ENCODE measurements at regions not wholly inside any gene's neighbourhood (a gene's known extent, or its start where the extent isn't known, plus 50 kb on each side); places are given as distances from the start of the nearest gene placed in this dataset.

GRCh38 chr9:89893886-89894285 is 289.1 kb downstream of the GADD45G start:
- Histone ChIP-seq H3K79me2 (ENCODE audit: control insufficient read depth in 1 of 2, insufficient read depth in 2 of 2, low read length in 2 of 2) (no peaks in the 10 kb centered on the region), H3K23me2 (ENCODE audit: low read depth, low read length) (no peaks in the 10 kb centered on the region), H3K23ac (ENCODE audit: insufficient read length) (no peak overlapping the region), H2BK15ac (ENCODE audit: low read length) (no peak overlapping the region), H4K8ac (ENCODE audit: extremely low read depth, insufficient read depth, low read length) (no peak overlapping the region), H3K4ac (replicated peaks; ENCODE audit: insufficient read length, low read depth, low read length) (no peak overlapping the region), H2AFZ (ENCODE audit: low read length) (no peak overlapping the region), H2AK5ac (ENCODE audit: low read depth, low read length) (no peak overlapping the region), H3K79me1 (ENCODE audit: low read depth, low read length) (no peaks in the 10 kb centered on the region), H3K36me3 (ENCODE audit: control insufficient read depth in 2 of 4, insufficient read depth in 4 of 4, low read length in 3 of 4) (no peaks in the 10 kb centered on the region), H4K20me1 (replicated peaks in 1 of 2; ENCODE audit: control insufficient read depth in 1 of 2, insufficient read depth in 2 of 2, low read length in 2 of 2) (no peaks in the 10 kb centered on the region), H3K4me1 (replicated peaks in 1 of 4; ENCODE audit: control insufficient read depth in 3 of 4, insufficient read depth in 4 of 4, low read length in 3 of 4) (no peaks in the 10 kb centered on the region; a peak in 1 of 7 replicates), H2BK5ac (ENCODE audit: low read depth, low read length) (no peak overlapping the region), H3K4me3 (ENCODE audit: extremely low read depth in 1 of 4, insufficient read depth in 2 of 4, low read depth in 3 of 4, low read length in 4 of 4) (no peak overlapping the region), H3K18ac (ENCODE audit: extremely low read depth, low read length) (no peak overlapping the region), H3K14ac (ENCODE audit: insufficient read length) (no peak overlapping the region), H2BK12ac (ENCODE audit: low read depth, low read length) (no peak overlapping the region), H4K91ac (replicated peaks; ENCODE audit: insufficient read length, low read length) (no peak overlapping the region), H2BK120ac (replicated peaks; ENCODE audit: low read depth, low read length) (no peak overlapping the region), H3K4me2 (ENCODE audit: insufficient read depth in 1 of 2, low read depth in 2 of 2, low read length in 2 of 2) (no peak overlapping the region), H3K27me3 (replicated peaks in 1 of 4; ENCODE audit: control insufficient read depth in 3 of 4, extremely low read depth in 1 of 4, insufficient read depth in 3 of 4, low read length in 3 of 4) (no peaks in the 10 kb centered on the region), H3K56ac (replicated peaks; ENCODE audit: insufficient read length, low read depth, low read length) (no peak overlapping the region), H2BK20ac (ENCODE audit: low read length) (no peak overlapping the region), H3K9me3 (ENCODE audit: insufficient read depth in 2 of 2, low read depth in 1 of 2, low read length in 1 of 2) (no peaks in the 10 kb centered on the region; a peak in 1 of 4 replicates), H3K9ac (replicated peaks in 1 of 4; ENCODE audit: extremely low read depth in 1 of 4, low read depth in 3 of 4, low read length in 3 of 4) (no peak overlapping the region), H4K5ac (ENCODE audit: insufficient read length, low read depth, low read length) (no peak overlapping the region), H3K27ac (ENCODE audit: low read depth, low read length) (no peak overlapping the region)
- DNase-seq (ENCODE audit: low read depth in 1 of 2, low spot score in 2 of 2) (no peak), FAIRE-seq (no peak)
- TF ChIP-seq JUN (IDR thresholded peaks at IDR 0.05; ENCODE audit: low read depth, low read length): no peak
- TF ChIP-seq ATF2 (IDR thresholded peaks at IDR 0.05; ENCODE audit: low read length): no peak
- no peak for TF ChIP-seq RXRA (IDR thresholded peaks at IDR 0.05; ENCODE audit: insufficient read depth, low read depth, low read length)
- TF ChIP-seq RBBP5 (IDR thresholded peaks at IDR 0.05; ENCODE audit: borderline replicate concordance, low read depth, low read length): no peak
- TF ChIP-seq EP300 (IDR thresholded peaks at IDR 0.05; ENCODE audit: borderline replicate concordance in 1 of 2, low read depth in 2 of 2, low read length in 2 of 2): no peak
- TF ChIP-seq MAFK (IDR thresholded peaks at IDR 0.05; ENCODE audit: low read depth, low read length): no peak
- ChIA-PET CTCF (ENCODE audit: partially characterized antibody) (no interaction called here), POLR2A (ENCODE audit: partially characterized antibody) (no interaction called here)
- 90% methylated on average over 2 of the region's 2 CpGs; no CpG with 5 or more reads in 1 of the 2 experiments for WGBS, 2 experiments (ENCODE audit: extremely low coverage in 1 of 2, insufficient coverage in 1 of 2, insufficient read length in 1 of 2, insufficient replicate concordance in 2 of 2, low coverage in 1 of 2, low lambda C conversion rate in 2 of 2, missing lambda C conversion rate in 1 of 2)

Data from H1 (cell line).